ENCODE measurements at regions not wholly inside any gene's neighbourhood (a gene's known extent, or its start where the extent isn't known, plus 50 kb on each side); places are given as distances from the start of the nearest gene placed in this dataset.

DNA sequence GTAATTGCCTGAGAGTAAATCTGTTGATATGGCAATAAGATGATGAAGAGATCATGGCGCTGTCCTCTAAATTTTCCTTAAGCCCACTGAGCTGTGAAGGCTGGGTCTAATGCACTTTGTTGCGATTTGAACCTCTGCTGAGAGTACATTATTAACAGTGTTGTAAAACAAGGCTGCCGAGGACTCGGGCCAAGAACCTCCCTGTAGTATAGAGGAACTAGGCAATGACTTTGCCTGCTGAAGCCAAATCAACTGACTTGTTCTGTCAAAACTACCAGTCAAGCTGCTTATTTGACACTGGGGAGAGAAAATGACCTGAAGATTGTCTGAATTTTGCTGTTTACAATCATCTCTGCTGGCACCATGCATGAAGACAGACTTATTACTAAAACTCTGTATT lies 1154.7 kb downstream of the DTWD2 start:
- TF ChIP-seq, protein P1, sequence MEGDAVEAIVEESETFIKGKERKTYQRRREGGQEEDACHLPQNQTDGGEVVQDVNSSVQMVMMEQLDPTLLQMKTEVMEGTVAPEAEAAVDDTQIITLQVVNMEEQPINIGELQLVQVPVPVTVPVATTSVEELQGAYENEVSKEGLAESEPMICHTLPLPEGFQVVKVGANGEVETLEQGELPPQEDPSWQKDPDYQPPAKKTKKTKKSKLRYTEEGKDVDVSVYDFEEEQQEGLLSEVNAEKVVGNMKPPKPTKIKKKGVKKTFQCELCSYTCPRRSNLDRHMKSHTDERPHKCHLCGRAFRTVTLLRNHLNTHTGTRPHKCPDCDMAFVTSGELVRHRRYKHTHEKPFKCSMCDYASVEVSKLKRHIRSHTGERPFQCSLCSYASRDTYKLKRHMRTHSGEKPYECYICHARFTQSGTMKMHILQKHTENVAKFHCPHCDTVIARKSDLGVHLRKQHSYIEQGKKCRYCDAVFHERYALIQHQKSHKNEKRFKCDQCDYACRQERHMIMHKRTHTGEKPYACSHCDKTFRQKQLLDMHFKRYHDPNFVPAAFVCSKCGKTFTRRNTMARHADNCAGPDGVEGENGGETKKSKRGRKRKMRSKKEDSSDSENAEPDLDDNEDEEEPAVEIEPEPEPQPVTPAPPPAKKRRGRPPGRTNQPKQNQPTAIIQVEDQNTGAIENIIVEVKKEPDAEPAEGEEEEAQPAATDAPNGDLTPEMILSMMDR (IDR thresholded peaks at IDR 0.05; ENCODE audit: low read depth, low read length, missing control alignments): no peak
- no peak for DNase-seq (ENCODE audit: low read depth)
- no peak overlapping the region for H3K4me3 ChIP-seq (ENCODE audit: low read depth, low read length)

GRCh38 chr5:117829646-117830045 lies 1158.7 kb downstream of the DTWD2 start:
- no peak overlapping the region for H3K4me3 ChIP-seq (ENCODE audit: low read depth, low read length)
- DNase-seq (ENCODE audit: low read depth): no peak
- TF ChIP-seq, protein P1 (IDR thresholded peaks at IDR 0.05; ENCODE audit: low read depth, low read length, missing control alignments): no peak

- TF ChIP-seq, protein P1 (IDR thresholded peaks at IDR 0.05; ENCODE audit: low read depth, low read length, missing control alignments): no peak
- no peak overlapping the region for H3K4me3 ChIP-seq (ENCODE audit: low read depth, low read length)
- DNase-seq (ENCODE audit: low read depth): no peak
Observed at GRCh38 chr5:117813850-117814249, 1174.5 kb downstream of the DTWD2 start.

GRCh38 chr5:117812861-117813260 lies 1175.5 kb downstream of the DTWD2 start:
- no peak for DNase-seq (ENCODE audit: low read depth)
- TF ChIP-seq, protein P1 (IDR thresholded peaks at IDR 0.05; ENCODE audit: low read depth, low read length, missing control alignments): no peak

GRCh38 chr5:117809251-117809650 lies 1179.1 kb downstream of the DTWD2 start:
- no peak overlapping the region for H3K4me3 ChIP-seq (ENCODE audit: low read depth, low read length)
- DNase-seq (ENCODE audit: low read depth): no peak

More at GRCh38 chr5:117812861-117813260, 1175.5 kb downstream of the DTWD2 start:
- H3K4me3 ChIP-seq (ENCODE audit: low read depth, low read length): no peak overlapping the region

DNA sequence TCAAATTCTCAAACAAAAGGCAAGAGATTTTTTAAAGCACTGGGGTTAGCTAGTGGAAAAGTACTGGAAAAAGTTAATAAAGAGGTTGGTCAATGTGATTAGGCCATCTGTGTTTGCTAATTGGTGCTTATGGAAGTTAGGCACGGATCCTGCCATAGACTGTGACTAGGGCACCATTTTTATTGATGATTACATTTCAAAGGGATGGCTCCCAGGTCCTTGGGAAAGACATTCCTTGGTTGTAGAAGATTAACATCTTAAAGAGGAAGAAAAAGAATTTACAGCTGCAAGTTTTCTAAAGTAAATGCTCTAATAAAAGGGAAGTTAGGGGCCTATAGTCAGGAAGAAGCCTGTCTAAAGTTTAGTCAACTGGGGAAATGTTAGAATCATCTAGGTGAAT lies 1183.3 kb downstream of the DTWD2 start:
- H3K4me3 ChIP-seq (ENCODE audit: low read depth, low read length): no peak overlapping the region
- no peak for DNase-seq (ENCODE audit: low read depth)
- TF ChIP-seq, protein P1 (IDR thresholded peaks at IDR 0.05; ENCODE audit: low read depth, low read length, missing control alignments): no peak

More at GRCh38 chr5:117809251-117809650, 1179.1 kb downstream of the DTWD2 start:
- TF ChIP-seq, protein P1 (IDR thresholded peaks at IDR 0.05; ENCODE audit: low read depth, low read length, missing control alignments): no peak

DNA sequence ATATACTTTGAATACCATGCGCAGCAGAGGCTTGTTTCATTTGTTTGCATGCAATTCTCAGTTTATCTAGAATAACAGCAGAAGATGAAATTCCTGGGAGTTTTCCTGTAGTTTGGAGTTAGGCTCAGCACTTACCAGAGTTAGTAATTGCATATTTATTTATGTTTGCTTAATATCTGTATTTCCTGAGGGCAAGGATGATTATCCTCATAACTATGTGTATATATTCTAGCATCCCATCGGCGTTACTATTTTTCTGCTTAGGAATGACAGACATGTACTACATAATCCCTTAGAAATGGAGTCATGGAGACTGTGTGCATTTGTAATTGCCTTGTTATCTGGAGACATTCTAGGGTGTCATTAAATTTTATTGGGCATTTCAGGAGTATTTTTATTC lies 1184.8 kb downstream of the DTWD2 start:
- TF ChIP-seq, protein P1 (IDR thresholded peaks at IDR 0.05; ENCODE audit: low read depth, low read length, missing control alignments): no peak
- H3K4me3 ChIP-seq (ENCODE audit: low read depth, low read length): no peak overlapping the region
- no peak for DNase-seq (ENCODE audit: low read depth)
